NCI-H187 treated with DMSO at 0.1 percent for 48 hours (cell line): ENCODE measurements at regions not wholly inside any gene's neighbourhood (a gene's known extent, or its start where the extent isn't known, plus 50 kb on each side); places are given as distances from the start of the nearest gene placed in this dataset.

ENCODE experiments used
- DNase-seq: peaks from one replicate; lab custom pipeline; 2025; lab: John Stamatoyannopoulos, UW

DNA sequence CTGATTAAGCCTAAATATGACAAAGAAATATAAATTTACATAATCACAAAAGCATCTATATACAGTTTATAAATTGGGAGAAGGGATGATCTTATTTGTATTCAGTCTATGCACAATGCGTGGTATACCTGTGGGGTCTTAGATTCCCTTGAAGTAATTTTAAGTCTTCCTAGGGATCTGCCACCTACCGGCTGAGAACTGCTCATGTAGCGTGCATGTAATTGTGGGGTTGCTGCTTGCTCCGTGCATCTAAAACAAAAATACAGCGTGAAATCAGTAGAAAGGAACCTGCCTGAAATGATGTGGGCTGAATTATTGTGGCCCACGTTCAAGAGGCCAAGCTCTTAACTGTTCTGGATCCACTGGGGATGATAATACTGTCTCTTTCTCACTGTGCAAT, 187.3 kb downstream of the MBOAT1 start:
- DNase-seq = no peak

- no peak for DNase-seq
Observed at GRCh38 chr6:20025681-20026080, 186.6 kb downstream of the MBOAT1 start.

DNA sequence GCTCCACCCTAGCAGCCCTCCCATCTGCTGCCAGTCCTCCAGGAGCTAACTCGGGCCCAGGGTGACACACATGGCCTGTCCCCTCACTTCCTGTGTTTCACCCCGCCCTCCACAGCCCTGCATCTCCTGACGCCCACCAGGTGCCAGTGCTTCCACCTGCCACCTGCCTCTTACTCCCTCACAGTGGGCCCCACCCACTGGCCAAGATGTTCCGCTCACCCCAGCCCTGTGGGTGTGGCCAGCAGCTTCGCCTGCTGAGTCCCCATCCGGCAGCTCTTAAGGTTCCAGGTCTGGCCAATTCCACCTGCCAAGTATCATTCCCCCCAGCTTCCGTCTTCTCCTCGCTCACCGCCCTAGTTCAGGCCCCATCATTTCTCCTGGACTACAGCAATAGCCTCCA, 184.1 kb downstream of the MBOAT1 start:
- no peak for DNase-seq

DNA sequence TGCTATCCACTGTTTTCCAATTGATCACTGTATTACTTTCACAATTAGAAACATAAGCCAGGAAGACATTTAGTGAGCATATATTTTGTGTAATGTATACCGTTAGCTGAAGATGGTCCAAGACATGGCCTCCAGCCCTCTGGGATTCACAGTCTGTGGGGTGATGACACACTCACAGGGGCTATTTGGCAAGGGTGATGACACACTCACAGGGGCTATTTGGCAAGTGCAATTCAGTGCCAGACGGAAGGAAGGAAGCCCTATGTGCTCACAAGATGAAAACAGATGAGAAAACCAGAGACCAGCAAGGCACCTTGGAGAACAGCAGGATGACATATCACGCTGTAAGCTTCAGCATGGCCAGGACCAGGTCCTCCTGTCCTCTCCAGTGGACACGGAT, 183.7 kb downstream of the MBOAT1 start:
- no peak for DNase-seq

GRCh38 chr6:20029979-20030378, 182.3 kb downstream of the MBOAT1 start:
- DNase-seq = no peak

DNA sequence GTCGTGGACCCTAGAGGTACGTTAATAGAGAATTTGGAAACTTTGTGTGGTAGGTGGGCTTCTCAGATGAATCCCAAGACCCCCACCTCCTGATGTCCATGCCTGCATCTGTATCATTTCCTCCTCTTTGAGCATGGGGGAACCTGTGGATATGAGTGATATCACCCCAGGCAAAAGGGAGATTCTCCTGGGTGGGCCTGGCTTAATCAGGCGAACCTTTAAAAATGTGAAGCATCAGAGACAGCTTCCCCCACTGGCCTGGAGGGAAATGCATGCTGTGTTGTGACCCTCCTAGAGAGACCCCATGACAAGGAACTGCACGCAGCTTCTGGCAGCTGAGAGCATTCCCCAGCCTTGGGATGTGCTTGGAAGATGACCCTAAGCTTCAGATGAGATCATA, 180.9 kb downstream of the MBOAT1 start:
- no peak for DNase-seq

GRCh38 chr6:20033697-20034407, 178.4 kb downstream of the MBOAT1 start:
- DNase-seq = no peak

DNA sequence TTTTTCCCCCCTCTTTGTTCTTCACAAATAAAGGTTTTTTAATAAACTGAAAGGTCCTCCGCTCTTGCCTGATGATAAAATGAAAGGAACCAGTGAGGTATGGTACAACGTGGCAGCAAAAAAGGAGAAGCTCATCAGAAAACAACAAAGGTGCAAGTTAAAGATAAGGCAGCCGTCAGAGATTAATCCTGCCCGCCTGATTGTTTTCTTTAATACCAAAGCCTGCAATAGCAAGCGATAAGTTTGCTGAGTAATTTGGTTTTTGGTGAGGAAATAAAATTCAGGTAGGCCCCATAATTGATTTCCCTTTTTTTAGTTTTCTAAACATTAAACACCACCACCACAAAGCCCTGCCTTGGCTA, 177.9 kb downstream of the MBOAT1 start:
- DNase-seq = no peak

GRCh38 chr6:20036141-20036677, 176.1 kb downstream of the MBOAT1 start:
- DNase-seq = no peak

DNA sequence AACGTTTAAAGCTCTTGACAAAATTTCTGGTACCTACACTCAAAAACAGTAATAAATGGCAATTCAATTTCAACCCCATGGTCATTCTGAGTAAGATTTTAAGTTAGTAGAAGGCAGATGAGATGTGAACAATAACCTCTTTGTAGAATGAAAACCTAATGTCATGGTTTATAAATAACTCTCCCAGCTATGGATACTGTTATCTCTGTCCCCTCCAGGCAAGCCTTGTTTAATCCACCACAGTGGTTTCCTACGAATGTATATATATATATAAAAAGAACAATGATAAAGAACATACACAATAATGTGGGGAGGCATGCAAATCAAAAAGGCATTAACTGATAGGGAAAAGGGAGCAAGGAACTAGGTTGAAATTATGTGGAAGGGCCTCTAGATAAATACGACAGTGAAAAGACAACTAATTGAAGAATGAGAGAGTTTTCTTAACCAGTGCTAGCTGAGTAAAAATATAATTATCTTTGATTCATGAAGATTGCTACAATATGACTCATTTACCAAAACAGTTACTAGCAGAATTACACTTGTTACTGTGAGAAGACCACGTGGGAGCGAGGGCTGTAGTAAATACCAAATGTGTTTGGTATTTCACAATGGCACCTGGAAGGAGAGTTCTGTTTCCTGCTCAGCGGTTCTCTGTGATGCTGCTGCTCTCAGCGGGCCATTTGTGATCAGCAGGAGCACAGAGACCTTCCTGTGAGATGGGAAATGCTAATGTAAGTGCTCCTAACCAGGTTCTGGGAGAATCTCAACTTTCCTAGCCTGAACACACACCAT, 173.7 kb downstream of the MBOAT1 start:
- no peak for DNase-seq

GRCh38 chr6:20044883-20045282, 167.4 kb downstream of the MBOAT1 start:
- peak; percentile 73 for DNase-seq
